GM03348 (cell line): ENCODE measurements at regions not wholly inside any gene's neighbourhood (a gene's known extent, or its start where the extent isn't known, plus 50 kb on each side); places are given as distances from the start of the nearest gene placed in this dataset.
"Not testable (repeated sequence)": the region's sequence is repeated elsewhere in the genome, so short reads cannot be mapped to it uniquely, and the experiment has no call there.

Source experiments
- DNase-seq: peaks from one replicate; pipeline ENCODE4 v3.0.0; 2012; ENCODE audit warnings: low spot score

DNA sequence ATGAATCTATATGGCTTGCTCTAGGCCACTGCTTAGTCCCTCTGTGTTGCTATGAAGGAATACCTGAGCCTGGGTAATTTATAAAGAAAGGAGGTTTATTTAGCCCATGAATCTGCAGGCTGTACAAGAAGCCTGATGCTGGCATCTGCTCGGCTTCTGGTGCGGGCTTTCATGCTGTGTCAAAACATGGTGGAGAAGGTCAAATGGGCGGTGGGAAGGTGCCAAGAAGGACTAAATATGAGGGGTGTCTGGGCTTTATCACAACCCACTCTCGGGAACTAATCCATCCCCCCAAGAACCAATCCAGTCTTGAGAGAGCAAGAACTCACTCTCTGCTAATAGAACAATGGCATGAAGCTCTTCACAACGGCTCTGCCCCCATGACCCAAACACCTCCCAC, 481.6 kb downstream of the EIPR1 start:
- no peak for DNase-seq

DNA sequence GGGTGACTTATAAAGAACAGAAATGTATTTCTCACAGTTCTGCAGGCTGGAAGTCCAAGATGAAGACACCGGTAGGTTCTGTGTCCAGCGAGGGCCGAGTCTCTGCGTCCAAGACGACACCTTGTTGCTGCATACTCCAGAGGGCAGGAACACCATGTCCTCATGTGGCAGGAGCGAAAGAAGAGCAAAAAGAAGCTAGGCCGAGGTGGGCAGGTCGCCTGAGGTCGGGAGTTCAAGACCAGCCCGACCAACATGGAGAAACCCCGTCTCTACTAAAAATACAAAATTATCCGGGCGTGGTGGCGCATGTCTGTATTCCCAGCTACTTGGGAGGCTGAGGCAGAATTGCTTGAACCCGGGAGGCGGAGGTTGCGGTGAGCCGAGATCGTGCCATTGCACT, 483.6 kb downstream of the EIPR1 start:
- not testable (repeated sequence) for DNase-seq

GRCh38 chr2:2892892-2893291, 484.7 kb downstream of the EIPR1 start:
- DNase-seq, result no peak

DNA sequence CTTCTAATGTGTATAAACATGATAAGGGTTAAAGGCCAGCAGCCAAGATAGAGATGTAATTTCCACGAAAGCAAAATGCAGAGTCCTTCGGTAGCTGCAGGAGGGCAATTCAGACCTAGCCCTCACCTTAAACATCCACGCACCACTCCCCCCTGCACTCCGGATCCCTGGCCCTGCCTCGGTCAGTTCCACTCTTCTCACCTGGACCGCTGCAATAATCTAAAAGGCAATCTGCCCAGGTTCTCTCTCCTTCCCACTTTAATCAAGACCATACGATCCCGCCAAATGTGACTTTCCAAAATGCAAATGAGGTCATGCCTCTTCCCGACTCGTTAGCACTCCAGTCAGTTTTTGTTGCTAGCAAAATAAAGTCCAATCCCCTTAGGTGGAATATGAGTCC, 485.2 kb downstream of the EIPR1 start:
- no peak for DNase-seq

GRCh38 chr2:2890901-2891300, 486.7 kb downstream of the EIPR1 start:
- DNase-seq, result no peak

GRCh38 chr2:2890246-2890645, 487.4 kb downstream of the EIPR1 start:
- no peak for DNase-seq

DNA sequence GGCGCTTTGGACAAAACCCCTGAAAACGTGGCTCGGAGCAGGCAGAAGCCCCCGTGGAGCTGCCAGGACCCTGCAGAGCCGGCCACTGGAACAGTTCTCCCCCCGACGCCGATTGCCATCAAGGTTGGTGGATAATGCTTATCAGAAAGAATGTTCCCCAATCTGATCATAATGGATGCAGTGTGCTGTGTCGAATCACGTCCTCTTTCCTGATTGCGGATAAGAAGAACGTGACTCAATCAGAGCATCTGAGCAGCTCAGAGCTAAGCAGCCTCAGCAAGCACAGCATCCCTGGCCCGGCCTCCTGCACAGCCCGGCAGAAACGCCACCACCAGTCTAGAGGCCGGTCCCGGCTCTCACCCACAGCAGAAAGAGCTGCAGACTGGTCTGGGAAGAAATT, 488.0 kb downstream of the EIPR1 start:
- no peak for DNase-seq

DNA sequence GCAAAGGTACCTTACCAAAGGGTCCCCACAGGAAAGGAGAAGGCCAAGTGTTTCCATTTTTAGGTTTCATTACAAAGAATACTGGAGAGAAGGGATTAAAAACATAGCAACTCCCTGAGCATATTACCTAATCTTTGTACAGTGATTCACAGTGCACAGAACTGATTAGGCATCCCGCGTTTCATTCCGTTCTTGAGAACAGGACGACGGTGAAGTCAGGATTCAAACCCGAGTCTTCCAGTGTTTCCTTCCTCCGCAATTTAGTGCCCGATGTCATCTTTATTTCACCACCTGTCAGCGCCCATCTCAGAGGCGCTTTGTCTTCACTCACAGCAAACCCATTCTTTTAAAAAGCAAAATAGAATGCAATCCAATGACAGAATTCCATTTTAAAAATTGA, 488.5 kb downstream of the EIPR1 start:
- DNase-seq, result no peak

DNA sequence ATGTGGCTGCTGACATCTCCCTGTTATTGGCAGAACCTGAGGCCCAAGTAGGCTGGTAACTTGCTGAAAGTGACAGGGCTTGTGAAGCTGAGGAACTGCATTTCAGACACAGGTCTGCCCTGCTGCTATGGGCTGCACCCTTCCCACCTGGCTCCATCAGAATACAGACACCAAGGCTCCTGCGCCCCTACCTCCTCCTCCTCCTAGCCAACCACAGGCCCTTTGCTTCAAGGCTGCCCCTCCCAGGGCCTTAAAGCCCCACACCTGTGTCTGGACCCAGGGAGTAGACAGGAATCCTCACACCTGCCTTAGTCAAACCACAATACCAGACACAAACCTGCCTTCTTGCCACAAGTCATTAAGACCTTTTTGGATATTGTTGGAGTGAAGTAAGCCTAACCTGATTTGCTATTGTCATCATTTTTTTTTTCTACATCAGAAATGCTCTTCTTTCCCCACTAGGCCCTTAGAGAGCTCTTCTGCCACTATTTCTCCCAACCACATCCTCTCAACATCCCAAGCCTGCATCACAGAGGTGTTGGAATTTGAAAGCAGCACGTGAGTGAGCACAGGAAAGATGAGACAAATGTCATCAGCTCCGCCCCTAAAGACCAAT, 489.7 kb downstream of the EIPR1 start:
- no peak for DNase-seq

DNA sequence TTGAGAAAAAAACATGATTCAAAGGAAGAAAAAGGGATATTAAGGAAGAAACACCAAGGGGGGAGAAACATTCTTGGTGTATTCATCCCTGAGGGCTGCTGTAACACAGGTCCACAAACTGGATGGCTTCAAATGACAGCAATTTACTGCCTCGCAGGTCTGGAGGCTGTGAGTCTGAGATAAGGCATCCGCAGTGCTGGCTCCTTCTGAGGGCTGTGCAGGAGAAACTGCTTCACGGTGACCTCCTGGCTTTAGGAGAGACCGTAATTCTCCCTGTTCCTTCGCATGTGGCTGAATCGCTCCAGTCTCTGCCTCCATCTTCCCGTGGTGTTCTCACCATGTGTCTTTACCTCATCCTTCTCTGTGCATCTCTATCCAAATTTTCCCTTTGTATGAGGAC, 490.7 kb downstream of the EIPR1 start:
- DNase-seq, result no peak

GRCh38 chr2:2881499-2881898, 496.1 kb downstream of the EIPR1 start:
- no peak for DNase-seq

- no peak for DNase-seq
Measured at GRCh38 chr2:2880938-2881337, 496.7 kb downstream of the EIPR1 start.

DNA sequence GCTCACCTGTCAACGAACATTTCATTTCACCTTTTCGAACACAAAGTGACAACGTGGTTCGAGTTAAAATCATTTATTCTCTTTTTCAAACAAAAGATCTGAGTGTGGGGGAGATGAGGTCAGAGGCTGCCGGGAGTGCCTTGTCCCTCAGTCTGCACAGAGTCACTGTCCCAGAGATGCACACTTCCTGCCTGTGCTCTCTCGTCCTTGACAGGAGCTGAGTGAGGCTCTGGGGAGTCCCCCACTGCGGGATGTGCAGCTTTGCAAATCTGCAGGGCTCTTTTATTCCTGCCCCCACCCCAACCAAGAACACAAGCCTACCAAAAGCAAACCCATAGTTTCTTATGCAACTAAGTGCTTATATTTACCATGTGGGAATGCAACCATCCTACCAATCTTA, 497.8 kb downstream of the EIPR1 start:
- DNase-seq, result no peak

- DNase-seq, result no peak
Measured at GRCh38 chr2:2879071-2879470, 498.5 kb downstream of the EIPR1 start.

DNA sequence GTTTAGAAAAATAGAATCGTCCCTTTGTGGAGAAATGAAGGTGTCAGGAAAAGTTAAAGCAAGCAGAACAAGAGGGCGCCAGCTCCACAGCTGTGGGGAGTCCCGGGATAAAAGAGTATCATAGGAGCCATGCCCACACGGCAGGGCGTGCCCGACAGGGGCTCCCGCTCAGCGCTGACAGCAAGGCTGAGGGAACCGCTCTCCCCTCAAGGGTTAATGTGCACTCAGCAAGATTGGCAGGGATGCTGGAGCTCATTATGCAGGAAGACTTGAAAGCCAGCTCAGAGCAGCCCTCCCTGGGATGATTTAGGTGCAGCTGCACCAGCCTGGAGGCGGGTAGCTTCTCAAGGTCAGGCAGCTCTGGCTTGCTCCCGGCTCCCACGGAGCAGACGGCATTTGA, 500.2 kb downstream of the EIPR1 start:
- DNase-seq, result no peak

- DNase-seq, result no peak
Measured at GRCh38 chr2:2876331-2877221, 501.0 kb downstream of the EIPR1 start.

DNA sequence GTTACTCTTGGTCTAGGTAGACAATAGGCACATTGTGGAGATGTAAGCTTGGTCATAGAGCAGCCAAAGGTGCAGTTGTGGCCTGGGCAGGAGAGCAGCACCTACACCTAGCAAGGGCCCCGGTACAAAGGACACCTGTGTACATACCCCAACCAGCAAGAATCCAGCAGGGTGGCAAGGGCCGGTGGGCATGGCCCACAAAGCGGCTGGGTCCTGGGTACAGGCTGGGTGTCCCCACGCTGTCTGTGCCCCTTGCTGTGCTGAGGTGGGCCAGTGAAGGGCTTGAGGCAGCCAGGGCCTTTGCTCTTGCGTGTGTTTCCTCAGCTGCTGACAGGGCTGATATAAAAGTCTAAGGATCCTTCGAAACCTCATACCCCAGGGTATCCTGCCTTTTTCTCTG, 501.8 kb downstream of the EIPR1 start:
- no peak for DNase-seq

- DNase-seq, result no peak
Measured at GRCh38 chr2:2875296-2875695, 502.3 kb downstream of the EIPR1 start.

DNA sequence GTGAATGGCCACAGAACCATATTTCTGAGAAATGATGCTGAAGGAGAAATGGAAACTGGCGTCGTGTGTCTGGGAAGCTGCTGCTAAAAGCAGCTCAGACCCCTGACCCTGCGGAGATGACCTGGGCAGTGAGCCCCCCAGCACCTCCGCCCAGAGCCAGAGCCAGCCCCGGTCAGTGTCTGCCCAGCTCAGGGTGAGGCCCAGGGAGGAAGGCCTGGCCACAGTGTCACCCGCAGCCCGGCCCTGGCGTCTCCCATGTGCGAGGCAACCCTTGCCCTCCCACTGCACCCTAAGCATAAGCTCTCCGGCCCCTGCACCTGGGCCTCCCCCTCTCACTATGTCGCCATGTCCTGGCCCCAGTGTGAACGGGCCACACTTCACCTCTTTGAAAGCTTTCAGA, 502.8 kb downstream of the EIPR1 start:
- DNase-seq, result no peak

GRCh38 chr2:2874341-2874740, 503.3 kb downstream of the EIPR1 start:
- DNase-seq, result no peak

DNA sequence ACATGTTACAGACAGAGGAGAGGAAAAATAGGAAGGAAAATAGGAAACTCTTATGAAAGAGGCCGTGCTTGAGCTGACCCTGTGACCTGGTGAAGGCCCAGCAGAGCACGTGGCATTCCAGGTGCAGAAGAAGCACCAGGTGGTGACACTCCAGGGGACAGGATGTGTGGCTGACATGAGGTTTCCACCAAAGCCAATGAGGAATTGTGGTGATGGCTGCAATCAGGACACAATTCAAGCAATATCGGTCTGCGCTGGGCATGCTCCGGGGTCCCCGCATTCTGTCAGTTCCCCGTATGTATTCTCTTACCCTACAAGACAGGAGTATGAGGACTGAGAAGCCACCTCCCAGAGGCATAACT, 504.2 kb downstream of the EIPR1 start:
- DNase-seq, result no peak

GRCh38 chr2:2872713-2873449, 504.7 kb downstream of the EIPR1 start:
- DNase-seq, result no peak

GRCh38 chr2:2872309-2872617, 505.4 kb downstream of the EIPR1 start:
- DNase-seq, result no peak
